ENCODE measurements at regions not wholly inside any gene's neighbourhood (a gene's known extent, or its start where the extent isn't known, plus 50 kb on each side); places are given as distances from the start of the nearest gene placed in this dataset.

- no peak for DNase-seq (ENCODE audit: low read depth, low spot score)
These were observed 166.8 kb upstream of the PLEKHG7 start for GRCh38 chr12:92535961-92536360.

GRCh38 chr12:92533280-92533890 lies 169.4 kb upstream of the PLEKHG7 start:
- DNase-seq (ENCODE audit: low read depth, low spot score), result no peak

GRCh38 chr12:92530706-92531105 lies 172.1 kb upstream of the PLEKHG7 start:
- DNase-seq (ENCODE audit: low read depth, low spot score), result no peak

GRCh38 chr12:92529944-92530343 lies 172.8 kb upstream of the PLEKHG7 start:
- no peak for DNase-seq (ENCODE audit: low read depth, low spot score)

- DNase-seq (ENCODE audit: low read depth, low spot score), result no peak
These were observed 174.2 kb upstream of the PLEKHG7 start for GRCh38 chr12:92528586-92528985.

- no peak for DNase-seq (ENCODE audit: low read depth, low spot score)
These were observed 174.7 kb upstream of the PLEKHG7 start for GRCh38 chr12:92528097-92528496.

- no peak for DNase-seq (ENCODE audit: low read depth, low spot score)
These were observed 178.3 kb upstream of the PLEKHG7 start for GRCh38 chr12:92524489-92524888.

- DNase-seq (ENCODE audit: low read depth, low spot score), result no peak
These were observed 182.3 kb upstream of the PLEKHG7 start for GRCh38 chr12:92520511-92520910.

GRCh38 chr12:92519284-92519683 lies 183.5 kb upstream of the PLEKHG7 start:
- no peak for DNase-seq (ENCODE audit: low read depth, low spot score)

GRCh38 chr12:92518071-92518470 lies 184.7 kb upstream of the PLEKHG7 start:
- DNase-seq (ENCODE audit: low read depth, low spot score), result no peak

GRCh38 chr12:92516277-92516600 lies 186.6 kb upstream of the PLEKHG7 start:
- no peak for DNase-seq (ENCODE audit: low read depth, low spot score)

GRCh38 chr12:92513231-92513730 lies 189.5 kb upstream of the PLEKHG7 start:
- no peak for DNase-seq (ENCODE audit: low read depth, low spot score)

- DNase-seq (ENCODE audit: low read depth, low spot score), result no peak
These were observed 191.0 kb upstream of the PLEKHG7 start for GRCh38 chr12:92511786-92512185.

- DNase-seq (ENCODE audit: low read depth, low spot score), result no peak
These were observed 193.5 kb upstream of the PLEKHG7 start for GRCh38 chr12:92509156-92509738.

- DNase-seq (ENCODE audit: low read depth, low spot score), result no peak
These were observed 195.9 kb upstream of the PLEKHG7 start for GRCh38 chr12:92506891-92507290.

- DNase-seq (ENCODE audit: low read depth, low spot score), result peak; percentile 18
These were observed 196.3 kb upstream of the PLEKHG7 start for GRCh38 chr12:92506460-92506859.

GRCh38 chr12:92505254-92506231 lies 197.2 kb upstream of the PLEKHG7 start:
- no peak for DNase-seq (ENCODE audit: low read depth, low spot score)

GRCh38 chr12:92504594-92504981 lies 198.2 kb upstream of the PLEKHG7 start:
- no peak for DNase-seq (ENCODE audit: low read depth, low spot score)

- DNase-seq (ENCODE audit: low read depth, low spot score), result no peak
These were observed 198.7 kb upstream of the PLEKHG7 start for GRCh38 chr12:92503971-92504593.

GRCh38 chr12:92503029-92503931 lies 199.5 kb upstream of the PLEKHG7 start:
- DNase-seq (ENCODE audit: low read depth, low spot score), result no peak

- DNase-seq (ENCODE audit: low read depth, low spot score), result no peak
These were observed 200.3 kb upstream of the PLEKHG7 start for GRCh38 chr12:92502417-92503028.
